ENCODE measurements at regions not wholly inside any gene's neighbourhood (a gene's known extent, or its start where the extent isn't known, plus 50 kb on each side); places are given as distances from the start of the nearest gene placed in this dataset.

DNA sequence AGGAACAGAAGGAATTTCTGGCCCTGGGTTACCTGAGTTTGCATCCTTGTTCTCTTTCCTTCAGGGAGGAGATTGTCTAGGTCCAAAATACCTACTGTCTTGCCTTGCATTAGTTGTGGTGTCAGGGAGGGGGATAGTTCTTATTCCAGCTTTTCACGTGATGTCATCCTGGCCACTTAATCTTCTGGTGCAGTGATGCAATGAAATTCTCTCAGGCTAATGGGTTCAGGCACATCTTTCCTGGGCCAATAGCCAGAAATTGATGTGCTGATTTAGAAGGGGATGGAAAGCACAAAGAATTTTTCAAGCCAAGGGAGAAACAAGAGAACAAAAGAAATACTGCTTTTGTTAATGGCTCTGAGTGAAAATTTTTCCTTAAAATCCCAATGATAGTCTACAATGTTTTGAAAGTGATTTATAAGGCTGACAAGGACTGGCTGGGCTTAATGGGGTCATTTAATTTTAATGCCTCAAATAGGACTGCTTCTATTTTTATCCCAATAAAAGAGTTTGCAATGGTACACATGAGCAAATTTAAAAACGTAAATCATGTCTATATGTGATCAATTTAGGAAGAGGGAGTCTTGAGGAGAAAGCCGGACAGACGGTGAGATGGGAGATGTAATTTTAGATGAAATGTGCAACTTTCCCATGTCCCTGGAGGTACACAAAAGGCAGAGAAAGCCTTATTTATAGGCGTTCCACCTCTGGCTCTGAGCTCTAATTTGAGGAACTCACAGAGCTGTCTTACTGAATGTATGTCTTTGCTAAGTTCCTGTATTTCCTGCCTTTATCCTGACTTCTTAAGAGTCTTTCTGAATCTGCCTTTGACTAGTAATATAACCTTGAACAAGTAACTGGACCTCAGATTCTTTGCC, 89.3 kb upstream of the SV2C start (continued):
- TF ChIP-seq REST (IDR thresholded peaks at IDR 0.05; ENCODE audit: unreplicated experiment) = no peak

- DNase-seq (ENCODE audit: low spot score) (no peak), ATAC-seq (no peak)
- Histone ChIP-seq H3K27ac (ENCODE audit: low read depth) (no peak overlapping the region), H3F3A (replicated peaks; ENCODE audit: low read depth) (no peaks in the 10 kb centered on the region), H2AFZ (no peak overlapping the region), H3K36me3 (ENCODE audit: insufficient read depth) (no peaks in the 10 kb centered on the region), H4K20me1 (replicated peaks; ENCODE audit: insufficient read depth) (no peaks in the 10 kb centered on the region), H3K79me2 (replicated peaks; ENCODE audit: insufficient read depth) (no peaks in the 10 kb centered on the region), H3K4me3 (no peak overlapping the region), H3K4me2 (no peak overlapping the region), H3K4me1 (ENCODE audit: insufficient read depth) (no peaks in the 10 kb centered on the region), H3K27me3 (ENCODE audit: insufficient read depth) (no peaks in the 10 kb centered on the region), H3K9me2 (ENCODE audit: insufficient read depth) (no peaks in the 10 kb centered on the region)
- Mint-ChIP-seq H3K4me3 (no peak overlapping the region), H3K27me3 (ENCODE audit: insufficient read depth, low read depth, poor library complexity) (no peaks in the 10 kb centered on the region), H3K9me3 (peaks cover 7% of the 10 kb centered on the region), H3K4me1 (no peaks in the 10 kb centered on the region), H3K36me3 (ENCODE audit: low read depth) (no peaks in the 10 kb centered on the region), H3K27ac (no peak overlapping the region)
- TF ChIP-seq EZH2phosphoT487 (IDR thresholded peaks at IDR 0.05; ENCODE audit: unreplicated experiment) (no peak), CTCF (conservative IDR thresholded peaks at IDR 0.05; ENCODE audit: low read depth in 2 of 2) (no peak), REST (IDR thresholded peaks at IDR 0.05; ENCODE audit: unreplicated experiment) (no peak), JUNB (IDR thresholded peaks at IDR 0.05; ENCODE audit: unreplicated experiment) (no peak), STAT1 (IDR thresholded peaks at IDR 0.05; ENCODE audit: unreplicated experiment) (no peak), ZNF114 (CRISPR knock-in tag; IDR thresholded peaks at IDR 0.05) (no peak), NANOG (IDR thresholded peaks at IDR 0.05; ENCODE audit: borderline replicate concordance) (no peak), POLR2AphosphoS5 (IDR thresholded peaks at IDR 0.05; ENCODE audit: low read depth) (no peak), CREB1 (CRISPR knock-in tag; IDR thresholded peaks at IDR 0.05; ENCODE audit: low read depth) (no peak), ZNF331 (CRISPR knock-in tag; IDR thresholded peaks at IDR 0.05; ENCODE audit: low read depth) (no peak)
- TF ChIP-seq, protein P1, sequence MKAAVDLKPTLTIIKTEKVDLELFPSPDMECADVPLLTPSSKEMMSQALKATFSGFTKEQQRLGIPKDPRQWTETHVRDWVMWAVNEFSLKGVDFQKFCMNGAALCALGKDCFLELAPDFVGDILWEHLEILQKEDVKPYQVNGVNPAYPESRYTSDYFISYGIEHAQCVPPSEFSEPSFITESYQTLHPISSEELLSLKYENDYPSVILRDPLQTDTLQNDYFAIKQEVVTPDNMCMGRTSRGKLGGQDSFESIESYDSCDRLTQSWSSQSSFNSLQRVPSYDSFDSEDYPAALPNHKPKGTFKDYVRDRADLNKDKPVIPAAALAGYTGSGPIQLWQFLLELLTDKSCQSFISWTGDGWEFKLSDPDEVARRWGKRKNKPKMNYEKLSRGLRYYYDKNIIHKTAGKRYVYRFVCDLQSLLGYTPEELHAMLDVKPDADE (IDR thresholded peaks at IDR 0.05) = no peak
Observed at GRCh38 chr5:75993183-75993582, 90.0 kb upstream of the SV2C start.
